ENCODE measurements at regions not wholly inside any gene's neighbourhood (a gene's known extent, or its start where the extent isn't known, plus 50 kb on each side); places are given as distances from the start of the nearest gene placed in this dataset.

DNA sequence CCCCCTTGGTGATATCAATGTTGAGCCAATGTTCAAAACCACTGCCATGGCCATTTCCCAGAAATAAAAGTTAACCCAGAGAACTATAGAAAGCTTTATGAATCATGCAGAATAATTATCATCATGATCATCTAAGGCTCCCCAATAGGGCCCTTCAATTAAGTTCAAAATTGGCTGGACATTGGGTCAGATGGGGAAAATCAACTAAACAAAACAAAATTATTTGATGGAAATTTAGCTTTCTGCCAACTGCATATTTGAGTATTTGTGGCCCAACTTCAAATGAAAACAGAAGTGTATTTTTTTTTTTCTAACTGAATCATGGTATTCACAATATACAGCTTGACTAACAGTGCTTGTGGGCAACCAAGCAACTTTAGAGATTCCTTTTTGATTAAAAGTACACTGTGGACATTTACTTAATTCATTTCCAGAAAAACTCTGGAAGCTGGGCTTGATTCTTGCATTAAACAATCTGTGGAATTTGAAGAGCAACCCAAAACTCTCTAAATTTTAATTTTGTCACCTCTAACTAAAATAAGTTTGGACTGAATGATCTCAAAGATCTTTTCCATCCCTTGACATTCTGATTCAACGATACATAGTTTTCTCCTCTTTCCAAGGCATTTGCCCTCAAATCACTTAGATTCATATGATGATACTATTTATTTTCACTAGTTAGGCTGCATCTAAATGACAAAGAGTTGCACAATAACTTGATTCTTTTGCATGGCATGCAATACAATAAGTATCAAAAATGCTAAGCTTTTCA is 203.2 kb downstream of the AHR start:
- Histone ChIP-seq H3K27me3 (no peaks in the 10 kb centered on the region), H3K9me3 (no peaks in the 10 kb centered on the region), H3K4me3 (no peak overlapping the region), H3K4me1 (no peaks in the 10 kb centered on the region), H3K27ac (no peak overlapping the region), H3K36me3 (no peaks in the 10 kb centered on the region)
- in situ Hi-C loops (cut with MboI; ENCODE audit: low sequenced_read_pairs in 4 of 4): no loop called here
- intact Hi-C loops (cut with DNase I; ENCODE audit: low total_unique reads): no loop called here
- ATAC-seq (no peak), DNase-seq (no peak)
- TF ChIP-seq POLR2A (IDR thresholded peaks at IDR 0.05): no peak

DNA sequence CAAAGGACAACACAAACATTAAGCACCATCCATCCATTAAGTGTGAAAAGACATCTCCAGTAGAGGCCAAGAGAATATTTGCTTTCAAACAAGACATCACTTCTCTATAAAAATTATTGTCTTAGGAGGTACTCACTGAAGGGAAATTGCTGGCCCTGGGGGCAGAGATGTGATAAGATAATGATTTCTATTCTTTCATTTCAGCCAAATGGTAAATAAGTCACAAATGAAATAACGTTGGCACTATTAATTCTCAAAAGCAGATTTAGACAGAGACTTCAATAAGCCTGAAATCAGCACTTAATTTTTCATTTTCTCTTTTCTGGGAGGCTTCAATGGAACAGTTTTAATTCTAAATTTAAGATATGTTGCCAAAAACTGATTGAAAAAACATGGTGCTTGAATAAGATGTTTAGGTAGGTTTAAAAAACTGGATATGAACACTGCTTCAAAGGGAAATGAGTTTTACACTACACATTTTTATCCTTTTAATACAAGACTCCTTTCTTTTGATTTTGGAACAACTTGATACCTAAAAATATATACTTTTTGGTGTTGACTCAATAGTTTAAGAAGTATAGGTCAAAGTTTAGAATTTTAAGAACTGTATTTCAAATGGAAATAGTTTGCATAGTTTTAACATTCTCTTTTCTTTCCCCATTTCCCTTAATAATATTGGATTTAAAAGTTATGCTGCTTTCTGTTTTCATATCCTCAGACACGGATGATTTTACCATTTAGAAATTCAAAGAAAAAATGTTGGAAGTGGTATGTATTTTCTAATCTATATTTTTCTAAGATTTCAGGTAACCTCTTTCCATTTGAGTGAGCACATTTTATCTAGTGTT is 204.0 kb downstream of the AHR start:
- H3K36me3 ChIP-seq: no peaks in the 10 kb centered on the region
- intact Hi-C loops (cut with DNase I; ENCODE audit: low total_unique reads) (no loop called here), in situ Hi-C loops (cut with MboI; ENCODE audit: low sequenced_read_pairs in 4 of 4) (no loop called here)
- no peak for ATAC-seq
- no peak overlapping the region for H3K4me3 ChIP-seq
- H3K9me3 ChIP-seq: no peaks in the 10 kb centered on the region
- no peak overlapping the region for H3K27ac ChIP-seq
- no peaks in the 10 kb centered on the region for H3K27me3 ChIP-seq
- no peak for DNase-seq
- no peak for TF ChIP-seq POLR2A (IDR thresholded peaks at IDR 0.05)
- H3K4me1 ChIP-seq: no peaks in the 10 kb centered on the region

DNA sequence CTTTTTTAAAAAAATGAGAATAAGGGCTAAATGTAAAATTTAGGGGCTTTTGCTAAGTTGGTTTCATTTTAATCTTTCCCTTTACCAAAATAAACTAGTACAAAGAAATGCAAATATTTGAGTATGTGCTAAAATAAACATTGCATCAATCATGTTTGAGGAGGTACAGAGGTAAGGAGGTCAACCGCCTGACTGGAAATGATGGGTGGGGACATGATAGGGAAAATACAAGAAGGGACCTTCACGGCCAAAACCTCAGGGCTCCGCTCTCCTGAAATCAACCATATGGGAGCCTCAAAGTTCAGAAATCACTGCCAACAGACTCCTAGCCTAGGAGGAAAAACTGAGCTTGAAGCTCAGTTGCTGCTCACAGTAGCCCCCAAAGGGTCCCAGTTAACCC is 207.6 kb downstream of the AHR start:
- no peak overlapping the region for H3K4me3 ChIP-seq
- H3K27ac ChIP-seq: no peak overlapping the region
- in situ Hi-C loops (cut with MboI; ENCODE audit: low sequenced_read_pairs in 4 of 4) (no loop called here), intact Hi-C loops (cut with DNase I; ENCODE audit: low total_unique reads) (no loop called here)
- ATAC-seq: no peak
- no peaks in the 10 kb centered on the region for H3K4me1 ChIP-seq
- no peaks in the 10 kb centered on the region for H3K9me3 ChIP-seq
- H3K36me3 ChIP-seq: no peaks in the 10 kb centered on the region
- TF ChIP-seq POLR2A (IDR thresholded peaks at IDR 0.05): no peak
- TF ChIP-seq, protein P1, sequence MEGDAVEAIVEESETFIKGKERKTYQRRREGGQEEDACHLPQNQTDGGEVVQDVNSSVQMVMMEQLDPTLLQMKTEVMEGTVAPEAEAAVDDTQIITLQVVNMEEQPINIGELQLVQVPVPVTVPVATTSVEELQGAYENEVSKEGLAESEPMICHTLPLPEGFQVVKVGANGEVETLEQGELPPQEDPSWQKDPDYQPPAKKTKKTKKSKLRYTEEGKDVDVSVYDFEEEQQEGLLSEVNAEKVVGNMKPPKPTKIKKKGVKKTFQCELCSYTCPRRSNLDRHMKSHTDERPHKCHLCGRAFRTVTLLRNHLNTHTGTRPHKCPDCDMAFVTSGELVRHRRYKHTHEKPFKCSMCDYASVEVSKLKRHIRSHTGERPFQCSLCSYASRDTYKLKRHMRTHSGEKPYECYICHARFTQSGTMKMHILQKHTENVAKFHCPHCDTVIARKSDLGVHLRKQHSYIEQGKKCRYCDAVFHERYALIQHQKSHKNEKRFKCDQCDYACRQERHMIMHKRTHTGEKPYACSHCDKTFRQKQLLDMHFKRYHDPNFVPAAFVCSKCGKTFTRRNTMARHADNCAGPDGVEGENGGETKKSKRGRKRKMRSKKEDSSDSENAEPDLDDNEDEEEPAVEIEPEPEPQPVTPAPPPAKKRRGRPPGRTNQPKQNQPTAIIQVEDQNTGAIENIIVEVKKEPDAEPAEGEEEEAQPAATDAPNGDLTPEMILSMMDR (IDR thresholded peaks at IDR 0.05 in 4 of 5, conservative IDR thresholded peaks at IDR 0.05 in 1 of 5): no peak
- no peaks in the 10 kb centered on the region for H3K27me3 ChIP-seq
- DNase-seq: no peak

DNA sequence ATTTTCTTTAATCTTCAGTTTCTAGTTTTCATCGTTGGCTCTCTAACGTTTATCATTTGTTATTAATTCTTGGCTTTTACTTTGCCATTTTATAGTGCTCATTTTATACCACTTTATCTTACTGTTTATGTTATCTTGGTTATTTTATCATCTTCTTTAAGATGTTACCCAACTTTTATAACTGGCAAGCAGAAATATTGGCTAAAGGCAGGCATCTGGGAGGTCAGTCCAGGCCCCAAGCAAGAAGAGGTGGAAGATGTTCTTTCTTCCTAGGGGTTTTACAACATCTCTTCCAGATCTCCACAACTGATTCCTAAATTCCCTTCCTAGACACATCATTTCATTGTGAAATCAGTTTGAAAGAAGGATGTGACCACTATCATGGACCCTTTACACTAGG is 208.1 kb downstream of the AHR start:
- H3K9me3 ChIP-seq: no peaks in the 10 kb centered on the region
- intact Hi-C loops (cut with DNase I; ENCODE audit: low total_unique reads): no loop called here
- ATAC-seq (no peak), DNase-seq (no peak)
- in situ Hi-C loops (cut with MboI; ENCODE audit: low sequenced_read_pairs in 4 of 4): no loop called here
- H3K4me1 ChIP-seq: no peaks in the 10 kb centered on the region
- no peaks in the 10 kb centered on the region for H3K36me3 ChIP-seq
- no peak overlapping the region for H3K4me3 ChIP-seq
- no peak overlapping the region for H3K27ac ChIP-seq
- no peak for TF ChIP-seq POLR2A (IDR thresholded peaks at IDR 0.05)
- TF ChIP-seq, protein P1 (IDR thresholded peaks at IDR 0.05 in 4 of 5, conservative IDR thresholded peaks at IDR 0.05 in 1 of 5): no peak
- no peaks in the 10 kb centered on the region for H3K27me3 ChIP-seq

DNA sequence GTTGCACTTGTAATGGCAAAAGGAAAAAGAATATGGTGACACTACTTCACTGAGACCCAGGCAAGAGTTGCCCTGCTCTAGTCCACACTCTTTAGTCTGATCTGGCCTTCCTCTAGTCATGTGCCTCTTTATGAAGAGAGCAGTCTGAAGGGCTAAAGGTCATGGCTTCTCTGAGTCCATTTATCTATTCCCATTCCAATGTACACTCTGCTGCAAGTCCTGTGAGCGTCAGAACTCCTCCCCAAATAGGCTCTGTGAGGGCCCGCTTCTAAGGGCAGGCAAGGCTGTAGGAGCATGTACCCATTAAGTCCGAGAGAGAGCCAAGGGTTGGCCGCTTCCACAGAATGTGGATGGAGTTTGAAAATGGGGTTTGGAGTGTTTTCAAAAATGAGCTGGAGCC is 209.3 kb downstream of the AHR start:
- intact Hi-C loops (cut with DNase I; ENCODE audit: low total_unique reads): no loop called here

More for the DNA sequence above, 209.3 kb downstream of the AHR start:
- Histone ChIP-seq H3K36me3 (no peaks in the 10 kb centered on the region), H3K27me3 (no peaks in the 10 kb centered on the region), H3K4me1 (no peaks in the 10 kb centered on the region), H3K27ac (no peak overlapping the region), H3K4me3 (no peak overlapping the region), H3K9me3 (no peaks in the 10 kb centered on the region)
- ATAC-seq: no peak
- no peak for DNase-seq
- TF ChIP-seq, protein P1 (IDR thresholded peaks at IDR 0.05 in 4 of 5, conservative IDR thresholded peaks at IDR 0.05 in 1 of 5): no peak
- no peak for TF ChIP-seq POLR2A (IDR thresholded peaks at IDR 0.05)
- in situ Hi-C loops (cut with MboI; ENCODE audit: low sequenced_read_pairs in 4 of 4): no loop called here
